Stomach (tissue), 8 donors: ENCODE measurements at regions not wholly inside any gene's neighbourhood (a gene's known extent, or its start where the extent isn't known, plus 50 kb on each side); places are given as distances from the start of the nearest gene placed in this dataset.

Experiments
- DNase-seq, 2 donors: peaks; one replicate each; pipeline versions ENCODE4 v3.0.0 to v3.0.0-alpha.2; 2013 to 2019
- H3K27ac ChIP-seq, 5 donors: fragments of 200-600 bp in 4 of 5; sonication (generic) in 4 of 5; one replicate each; pipeline ENCODE4 v1.5.1; 2013 to 2019; ENCODE audit warnings: mild to moderate bottlenecking in 1 of 5, moderate library complexity in 1 of 5
- H3K27me3 ChIP-seq, 3 donors: fragments of 200-600 bp; sonication (generic); one replicate each; pipeline ENCODE4 v1.5.1; 2017 to 2019; ENCODE audit warnings: mixed run types in 1 of 3
- H3K36me3 ChIP-seq, 4 donors: fragments of 200-600 bp; sonication (generic); 1 replicate in 3 of 4; 2 replicates in 1 of 4; pipeline ENCODE4 v1.5.1; 2016 to 2019
- H3K4me1 ChIP-seq, 4 donors: fragments of 200-600 bp; sonication (generic); one replicate each; pipeline ENCODE4 v1.5.1; 2016 to 2019
- H3K4me3 ChIP-seq, 4 donors: fragments of 200-600 bp; sonication (generic) in 3 of 4; one replicate each; pipeline ENCODE4 v1.5.1; 2016 to 2019; ENCODE audit warnings: mild to moderate bottlenecking in 1 of 4
- H3K9me3 ChIP-seq, 4 donors: fragments of 200-600 bp; sonication (generic); one replicate each; pipeline ENCODE4 v1.5.1; 2016 to 2019
- EP300 ChIP-seq: sonication (generic); formaldehyde crosslinking; IDR thresholded peaks from one replicate; pipeline ENCODE4 v1.6.1; 2017; ENCODE audit warnings: antibody characterized with exemption
- POLR2A ChIP-seq, 4 donors: fragments of 450-650 bp; IDR thresholded peaks; one replicate each; pipeline ENCODE4 v1.6.1; 2016; ENCODE audit warnings: antibody characterized with exemption in 4 of 4, control low read depth in 2 of 4, mild to moderate bottlenecking in 1 of 4, moderate library complexity in 1 of 4
- POLR2AphosphoS5 ChIP-seq, 3 donors: sonication (generic); formaldehyde crosslinking; IDR thresholded peaks; one replicate each; pipeline ENCODE4 v1.6.1; 2016; ENCODE audit warnings: antibody characterized with exemption in 3 of 3
- WGBS, 5 donors: extraction: QIAGEN DNeasy Blood & Tissue Kit in 3 of 5; methylation state at CpG; one replicate each; pipeline versions ENCODE4 v1.1.5 to v1.1.7; 2013 to 2018; 5-methylcytosine and 5-hydroxymethylcytosine counted together
- intact Hi-C: fragments of 100-400 bp; cut with DNase I; formaldehyde crosslinking; loops from one replicate; pipeline ENCODE4 v1.15.1; 2023; ENCODE audit warnings: low total_unique reads
- TF ChIP-seq, protein P1 (sequence below), 7 experiments: fragments of 450-650 bp in 4 of 7; fragments of 200-600 bp in 3 of 7; sonication (generic) in 3 of 7; IDR thresholded peaks; one replicate each; pipeline ENCODE4 v1.5.1; 2016 to 2019; ENCODE audit warnings: antibody characterized with exemption in 7 of 7, control low read depth in 2 of 7, mild to moderate bottlenecking in 1 of 7
- donor health status: healthy with polysubstance abuse.
- donor health status: Bipolar disorder and iron deficiency.
- donor health status: healthy.

- WGBS, 5 donors = 77 to 86% (median 80%) methylated on average over 2 of the region's 2 CpGs
- peaks cover 0 to 5% (median 0%) of the 10 kb centered on the region in 4 donors for H3K9me3 ChIP-seq
- no peak overlapping the region for H3K4me3 ChIP-seq
- no peaks in the 10 kb centered on the region for H3K36me3 ChIP-seq
- DNase-seq = no peak
- intact Hi-C loops = no loop called here
- H3K4me1 ChIP-seq = no peaks in the 10 kb centered on the region
- no peak overlapping the region for H3K27ac ChIP-seq
- H3K27me3 ChIP-seq = no peaks in the 10 kb centered on the region
- no peak for TF ChIP-seq POLR2AphosphoS5 (IDR thresholded peaks at IDR 0.05)
- TF ChIP-seq EP300 = no peak
- no peak for TF ChIP-seq POLR2A (IDR thresholded peaks at IDR 0.05)
- TF ChIP-seq, protein P1, sequence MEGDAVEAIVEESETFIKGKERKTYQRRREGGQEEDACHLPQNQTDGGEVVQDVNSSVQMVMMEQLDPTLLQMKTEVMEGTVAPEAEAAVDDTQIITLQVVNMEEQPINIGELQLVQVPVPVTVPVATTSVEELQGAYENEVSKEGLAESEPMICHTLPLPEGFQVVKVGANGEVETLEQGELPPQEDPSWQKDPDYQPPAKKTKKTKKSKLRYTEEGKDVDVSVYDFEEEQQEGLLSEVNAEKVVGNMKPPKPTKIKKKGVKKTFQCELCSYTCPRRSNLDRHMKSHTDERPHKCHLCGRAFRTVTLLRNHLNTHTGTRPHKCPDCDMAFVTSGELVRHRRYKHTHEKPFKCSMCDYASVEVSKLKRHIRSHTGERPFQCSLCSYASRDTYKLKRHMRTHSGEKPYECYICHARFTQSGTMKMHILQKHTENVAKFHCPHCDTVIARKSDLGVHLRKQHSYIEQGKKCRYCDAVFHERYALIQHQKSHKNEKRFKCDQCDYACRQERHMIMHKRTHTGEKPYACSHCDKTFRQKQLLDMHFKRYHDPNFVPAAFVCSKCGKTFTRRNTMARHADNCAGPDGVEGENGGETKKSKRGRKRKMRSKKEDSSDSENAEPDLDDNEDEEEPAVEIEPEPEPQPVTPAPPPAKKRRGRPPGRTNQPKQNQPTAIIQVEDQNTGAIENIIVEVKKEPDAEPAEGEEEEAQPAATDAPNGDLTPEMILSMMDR (IDR thresholded peaks at IDR 0.05) = no peak
These were observed 634.6 kb downstream of the LRRC70 start for GRCh38 chr5:63213256-63213655.

DNA sequence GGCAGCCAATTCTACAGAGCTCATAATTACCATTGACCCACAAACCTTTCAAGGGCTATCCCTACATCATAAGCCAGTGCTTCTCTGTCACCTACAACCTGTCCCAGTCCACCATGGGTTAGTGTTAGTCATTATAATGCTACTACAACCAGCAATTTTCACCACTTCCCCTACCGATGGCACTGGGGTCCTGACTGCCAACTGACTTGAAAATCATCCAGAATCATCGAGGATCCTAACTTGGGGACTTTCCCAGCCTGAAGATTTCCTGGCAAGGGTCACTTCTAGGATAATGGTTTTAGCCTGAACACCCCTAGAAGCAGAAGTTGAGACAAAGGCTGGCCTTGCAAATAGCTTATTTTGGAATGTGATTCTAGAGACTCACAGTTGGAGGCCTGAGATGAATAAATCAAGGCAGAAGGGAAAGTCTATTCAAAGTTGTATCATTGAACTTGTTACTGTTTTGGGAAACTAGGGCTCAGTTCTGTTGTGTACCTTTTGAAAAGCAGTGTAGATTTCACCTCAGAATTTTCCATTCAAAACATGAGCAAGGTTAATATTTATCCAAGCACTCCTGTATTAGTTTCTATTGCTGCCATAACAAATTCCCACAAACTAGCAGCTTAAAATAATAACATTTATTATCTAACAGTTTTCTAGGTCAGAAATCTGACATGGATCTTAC, 633.0 kb downstream of the LRRC70 start:
- no peak overlapping the region for H3K27ac ChIP-seq
- WGBS, 5 donors = 30 to 56% (median 39%) methylated on average over 2 of the region's 2 CpGs
- intact Hi-C loops = no loop called here

GRCh38 chr5:63205976-63206375, 627.4 kb downstream of the LRRC70 start:
- TF ChIP-seq POLR2AphosphoS5 (IDR thresholded peaks at IDR 0.05) = no peak
- no peak for TF ChIP-seq EP300
- no peak for TF ChIP-seq POLR2A (IDR thresholded peaks at IDR 0.05)
- TF ChIP-seq, protein P1 (IDR thresholded peaks at IDR 0.05) = no peak
- Histone ChIP-seq H3K27me3 (no peaks in the 10 kb centered on the region), H3K4me1 (no peaks in the 10 kb centered on the region), H3K9me3 (peaks cover 0 to 5% (median 0%) of the 10 kb centered on the region in 4 donors), H3K4me3 (no peak overlapping the region), H3K27ac (no peak overlapping the region), H3K36me3 (no peaks in the 10 kb centered on the region)
- intact Hi-C loops = no loop called here
- DNase-seq = no peak
- WGBS, 5 donors = 66 to 82% (median 71%) methylated on average over 2 of the region's 2 CpGs

More for the DNA sequence above, 633.0 kb downstream of the LRRC70 start:
- Histone ChIP-seq H3K36me3 (no peaks in the 10 kb centered on the region), H3K4me1 (no peaks in the 10 kb centered on the region), H3K9me3 (peaks cover 0 to 5% (median 0%) of the 10 kb centered on the region in 4 donors), H3K27me3 (no peaks in the 10 kb centered on the region), H3K4me3 (no peak overlapping the region)
- TF ChIP-seq, protein P1 (IDR thresholded peaks at IDR 0.05) = no peak
- TF ChIP-seq POLR2AphosphoS5 (IDR thresholded peaks at IDR 0.05) (no peak), EP300 (no peak), POLR2A (IDR thresholded peaks at IDR 0.05) (no peak)
- no peak for DNase-seq

DNA sequence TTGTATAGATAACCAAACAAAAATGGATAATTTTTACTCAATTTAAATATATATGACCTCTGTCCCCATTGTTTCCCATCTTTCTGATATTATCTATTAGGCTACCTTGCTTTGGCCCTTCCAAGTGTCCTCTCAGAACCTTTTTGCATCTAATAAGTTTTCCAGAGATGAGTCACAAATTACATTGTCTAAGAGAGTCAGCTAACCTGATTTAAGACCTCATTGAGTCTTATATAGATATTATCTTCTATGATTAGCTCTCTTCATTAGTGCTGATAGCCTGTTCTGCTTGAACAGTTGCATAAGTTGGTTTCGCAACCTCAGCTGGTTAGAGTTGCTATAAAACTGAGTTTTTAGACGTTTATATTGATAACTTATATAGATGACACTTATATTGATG, 623.1 kb downstream of the LRRC70 start:
- 62 to 75% (median 67%) methylated on average over 2 of the region's 2 CpGs for WGBS, 5 donors
- intact Hi-C loops = no loop called here
- H3K4me1 ChIP-seq = no peaks in the 10 kb centered on the region
- no peaks in the 10 kb centered on the region for H3K9me3 ChIP-seq
- TF ChIP-seq POLR2AphosphoS5 (IDR thresholded peaks at IDR 0.05) = no peak
- TF ChIP-seq EP300 = no peak
- TF ChIP-seq, protein P1 (IDR thresholded peaks at IDR 0.05) = no peak
- DNase-seq = no peak
- H3K27me3 ChIP-seq = no peaks in the 10 kb centered on the region
- no peak overlapping the region for H3K4me3 ChIP-seq
- H3K36me3 ChIP-seq = no peaks in the 10 kb centered on the region
- no peak overlapping the region for H3K27ac ChIP-seq
